ENCODE measurements at regions not wholly inside any gene's neighbourhood (a gene's known extent, or its start where the extent isn't known, plus 50 kb on each side); places are given as distances from the start of the nearest gene placed in this dataset.

GRCh38 chr5:87775228-87775627, 362.5 kb upstream of the CCNH start:
- no peak overlapping the region for H3K4me3 ChIP-seq (ENCODE audit: low read depth, low read length)
- no peak for TF ChIP-seq CTCF (IDR thresholded peaks at IDR 0.05; ENCODE audit: low read depth, low read length)

GRCh38 chr5:87774804-87775203, 362.1 kb upstream of the CCNH start:
- no peak for TF ChIP-seq CTCF (IDR thresholded peaks at IDR 0.05; ENCODE audit: low read depth, low read length)
- no peak overlapping the region for H3K4me3 ChIP-seq (ENCODE audit: low read depth, low read length)

DNA sequence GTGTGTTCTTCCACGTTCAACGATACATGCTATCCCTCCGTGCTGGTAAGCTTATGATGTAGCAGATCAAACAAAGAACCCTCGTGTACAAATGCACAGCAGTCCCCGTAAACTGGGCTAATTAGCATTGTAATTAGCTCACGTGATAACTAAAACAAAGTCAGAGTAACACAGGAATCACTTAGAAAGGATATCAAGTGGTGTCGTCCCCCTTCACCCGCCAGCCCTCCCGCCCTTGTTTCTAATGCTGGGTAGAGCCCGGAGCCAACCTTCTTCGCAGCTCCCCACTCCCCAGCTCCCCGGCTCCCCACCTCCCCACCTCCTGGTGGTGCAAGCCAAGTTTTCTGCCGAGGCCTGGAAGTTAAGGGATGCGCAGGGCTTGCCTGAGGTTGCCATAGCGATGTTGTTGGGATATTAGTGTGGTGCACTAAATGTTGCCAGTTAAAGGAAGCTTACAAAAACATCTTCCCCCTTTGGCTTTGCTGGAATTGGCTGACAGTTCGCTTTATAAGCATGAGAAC, 357.9 kb upstream of the CCNH start:
- H3K4me3 ChIP-seq (ENCODE audit: low read depth, low read length), result no peak overlapping the region
- TF ChIP-seq CTCF (IDR thresholded peaks at IDR 0.05; ENCODE audit: low read depth, low read length), result no peak

DNA sequence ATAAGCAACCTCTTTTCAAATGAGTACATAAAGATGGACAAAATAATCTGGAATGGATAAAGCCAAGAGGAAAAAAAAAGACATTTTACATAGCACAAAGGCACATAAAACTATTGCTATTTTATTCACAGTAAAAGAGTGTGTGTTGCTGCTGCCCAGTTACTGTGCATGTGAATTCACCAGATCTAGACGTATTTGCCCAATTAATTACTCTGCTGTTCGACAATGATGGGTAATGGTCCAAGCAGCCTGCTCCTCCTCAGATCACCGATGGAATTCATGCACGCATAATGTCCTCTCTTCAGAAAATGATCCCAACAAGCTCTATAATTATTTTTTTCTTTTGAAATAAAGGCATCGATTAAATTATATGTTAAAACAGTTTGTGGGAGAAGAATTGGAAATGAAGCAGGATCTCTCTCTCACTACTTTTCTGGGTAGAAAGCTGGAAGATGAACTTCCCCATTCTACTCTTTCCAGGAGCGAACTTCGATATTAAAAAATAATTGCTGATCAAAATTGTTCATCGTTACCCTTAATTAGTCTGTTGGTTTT, 357.4 kb upstream of the CCNH start:
- no peak for TF ChIP-seq CTCF (IDR thresholded peaks at IDR 0.05; ENCODE audit: low read depth, low read length)
- no peak overlapping the region for H3K4me3 ChIP-seq (ENCODE audit: low read depth, low read length)

GRCh38 chr5:87769157-87769556, 356.4 kb upstream of the CCNH start:
- no peak for TF ChIP-seq CTCF (IDR thresholded peaks at IDR 0.05; ENCODE audit: low read depth, low read length)
- no peak overlapping the region for H3K4me3 ChIP-seq (ENCODE audit: low read depth, low read length)

DNA sequence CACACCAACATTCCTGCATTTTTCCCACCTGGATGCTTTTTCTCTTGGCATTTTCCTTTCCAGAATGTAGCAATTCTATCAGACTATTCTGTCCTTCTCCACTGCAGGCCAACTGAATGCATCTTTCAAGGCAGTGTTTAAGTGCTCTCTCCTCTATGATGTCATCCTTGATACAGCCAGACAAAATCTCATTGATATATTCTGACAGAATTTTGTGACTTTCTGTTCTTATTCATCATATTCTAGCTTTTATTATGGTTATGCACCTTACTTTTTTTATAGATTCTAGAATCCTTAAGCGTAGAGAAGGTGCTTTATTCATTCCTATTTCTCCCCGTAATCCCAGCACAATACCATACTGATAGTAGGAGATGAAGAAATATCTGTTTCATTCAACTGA, 355.5 kb upstream of the CCNH start:
- H3K4me3 ChIP-seq (ENCODE audit: low read depth, low read length), result no peak overlapping the region
- TF ChIP-seq CTCF (IDR thresholded peaks at IDR 0.05; ENCODE audit: low read depth, low read length), result no peak

DNA sequence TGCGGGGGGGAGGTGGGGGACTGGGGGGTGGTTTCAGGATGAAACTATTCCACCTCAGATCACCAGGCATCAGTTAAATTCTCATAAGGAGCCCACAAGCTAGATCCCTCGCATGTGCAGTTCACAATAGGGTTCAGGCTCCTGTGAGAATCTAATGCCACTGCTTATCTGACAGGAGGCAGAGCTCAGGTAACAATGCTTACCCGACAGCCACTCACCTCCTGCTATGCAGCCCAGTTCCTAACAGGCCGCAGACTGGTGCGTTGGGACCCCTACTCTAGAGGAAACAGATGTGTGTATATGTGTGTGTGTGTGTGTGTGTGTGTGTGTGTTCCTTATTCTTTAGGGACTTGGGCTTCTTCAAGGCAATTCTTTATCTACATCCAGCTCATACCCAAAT, 352.3 kb upstream of the CCNH start:
- TF ChIP-seq CTCF (IDR thresholded peaks at IDR 0.05; ENCODE audit: low read depth, low read length), result no peak

More for the DNA sequence above, 352.3 kb upstream of the CCNH start:
- H3K4me3 ChIP-seq (ENCODE audit: low read depth, low read length), result no peak overlapping the region
